Neuronal stem cell (in vitro differentiated cells): ENCODE measurements at regions not wholly inside any gene's neighbourhood (a gene's known extent, or its start where the extent isn't known, plus 50 kb on each side); places are given as distances from the start of the nearest gene placed in this dataset.

Experiments
- DNase-seq: peaks from one replicate; pipeline ENCODE4 v3.0.0-alpha.2; 2013; ENCODE audit warnings: low spot score
- H2AFZ ChIP-seq: one replicate; pipeline ENCODE4 v1.6.1; 2013; ENCODE audit warnings: mild to moderate bottlenecking, low read length, inconsistent platforms
- H2AK5ac ChIP-seq: 2 replicates; pipeline ENCODE4 v1.6.1; 2013; ENCODE audit warnings: low read depth, mild to moderate bottlenecking, inconsistent platforms, low read length, moderate library complexity, mixed read lengths
- H2BK120ac ChIP-seq: 2 replicates; pipeline ENCODE4 v1.6.1; 2013; ENCODE audit warnings: low read depth, mild to moderate bottlenecking, inconsistent platforms, low read length, moderate library complexity, mixed read lengths
- H2BK12ac ChIP-seq: one replicate; pipeline ENCODE4 v1.6.1; 2013; ENCODE audit warnings: low read length, inconsistent platforms
- H2BK15ac ChIP-seq: 2 replicates; pipeline ENCODE4 v1.6.1; 2013; ENCODE audit warnings: mild to moderate bottlenecking, low read length, inconsistent platforms, mixed read lengths
- H2BK5ac ChIP-seq: one replicate; pipeline ENCODE4 v1.6.1; 2013; ENCODE audit warnings: inconsistent platforms, mild to moderate bottlenecking, low read length, moderate library complexity
- H3K14ac ChIP-seq: one replicate; pipeline ENCODE4 v1.6.1; 2013; ENCODE audit warnings: low read length, inconsistent platforms
- H3K18ac ChIP-seq: 2 replicates; pipeline ENCODE4 v1.6.1; 2013; ENCODE audit warnings: low read length, inconsistent platforms
- H3K23ac ChIP-seq: 2 replicates; pipeline ENCODE4 v1.6.1; 2013; ENCODE audit warnings: low read depth, mild to moderate bottlenecking, mixed read lengths, low read length, inconsistent platforms; ENCODE audit not compliant: poor library complexity
- H3K27ac ChIP-seq: replicated peaks from 3 replicates; pipeline ENCODE4 v1.5.1; 2013; ENCODE audit warnings: low read length, inconsistent platforms
- H3K27me3 ChIP-seq, 3 experiments: 2 replicates each; pipeline ENCODE4 v1.6.1; 2013; ENCODE audit warnings: low read length in 3 of 3, mild to moderate bottlenecking in 2 of 3, inconsistent platforms in 1 of 3, low read depth in 1 of 3, mixed read lengths in 1 of 3, moderate library complexity in 1 of 3; ENCODE audit not compliant: control insufficient read depth in 3 of 3, insufficient read depth in 3 of 3
- H3K36me3 ChIP-seq, 2 donors: replicated peaks in 1 of 2; 2 replicates each; pipeline ENCODE4 v1.6.1; 2013; ENCODE audit warnings: low read length in 2 of 2; ENCODE audit not compliant: control insufficient read depth in 2 of 2, insufficient read depth in 2 of 2
- H3K4ac ChIP-seq: 2 replicates; pipeline ENCODE4 v1.6.1; 2013; ENCODE audit warnings: inconsistent platforms, mild to moderate bottlenecking, low read length, moderate library complexity
- H3K4me1 ChIP-seq, 2 donors: 1 replicate in 1 of 2; 2 replicates in 1 of 2; pipeline ENCODE4 v1.6.1; 2013; ENCODE audit warnings: low read length in 2 of 2, low read depth in 1 of 2; ENCODE audit not compliant: control insufficient read depth in 2 of 2, insufficient read depth in 1 of 2
- H3K4me2 ChIP-seq: one replicate; pipeline ENCODE4 v1.6.1; 2013; ENCODE audit warnings: mild to moderate bottlenecking, low read length, inconsistent platforms; ENCODE audit not compliant: insufficient read depth, poor library complexity, severe bottlenecking
- H3K4me3 ChIP-seq, 2 donors: 2 replicates each; pipeline ENCODE4 v1.5.1; 2013; ENCODE audit warnings: low read length in 2 of 2, mild to moderate bottlenecking in 2 of 2, inconsistent platforms in 1 of 2, moderate library complexity in 1 of 2
- H3K79me1 ChIP-seq: one replicate; pipeline ENCODE4 v1.6.1; 2013; ENCODE audit warnings: low read depth, mild to moderate bottlenecking, inconsistent platforms, low read length, moderate library complexity
- H3K9ac ChIP-seq: one replicate; pipeline ENCODE4 v1.6.1; 2013; ENCODE audit warnings: mild to moderate bottlenecking, low read depth, low read length, inconsistent platforms; ENCODE audit not compliant: poor library complexity
- H3K9me3 ChIP-seq, 2 donors: replicated peaks in 1 of 2; 2 replicates each; pipeline versions ENCODE3 to v1.6.1; 2013; ENCODE audit warnings: low read length in 2 of 2, mild to moderate bottlenecking in 2 of 2, inconsistent platforms in 1 of 2, low read depth in 1 of 2, mixed read lengths in 1 of 2, moderate library complexity in 1 of 2; ENCODE audit not compliant: control insufficient read depth in 2 of 2, insufficient read depth in 1 of 2
- H4K8ac ChIP-seq: one replicate; pipeline ENCODE4 v1.6.1; 2013; ENCODE audit warnings: low read depth, mild to moderate bottlenecking, inconsistent platforms, low read length, moderate library complexity
- H4K91ac ChIP-seq: one replicate; pipeline ENCODE4 v1.6.1; 2013; ENCODE audit warnings: low read length, low read depth, mild to moderate bottlenecking, inconsistent platforms; ENCODE audit not compliant: poor library complexity
- WGBS, 2 donors: extraction: QIAGEN DNeasy Blood & Tissue Kit; methylation state at CpG; one replicate each; pipeline ENCODE4 v1.1.7; 2013; ENCODE audit warnings: missing lambda C conversion rate in 2 of 2, mixed read lengths in 1 of 2; ENCODE audit not compliant: insufficient read length in 2 of 2, insufficient replicate concordance in 1 of 2; ENCODE audit errors: extremely low coverage in 2 of 2; 5-methylcytosine and 5-hydroxymethylcytosine counted together

GRCh38 chr11:71354394-71355105 is 93.6 kb downstream of the DHCR7 start:
- WGBS, 2 donors: no CpG with 5 or more reads among the region's 4 CpGs
- H4K8ac ChIP-seq: no peak overlapping the region
- H2BK5ac ChIP-seq: no peak overlapping the region

GRCh38 chr11:71352748-71353147 is 95.4 kb downstream of the DHCR7 start:
- Histone ChIP-seq H2AFZ (no peak overlapping the region), H3K79me1 (no peaks in the 10 kb centered on the region), H3K9me3 (no peaks in the 10 kb centered on the region), H3K36me3 (no peaks in the 10 kb centered on the region), H3K4me1 (no peaks in the 10 kb centered on the region), H3K27ac (no peak overlapping the region), H3K18ac (no peak overlapping the region), H3K23ac (no peak overlapping the region), H3K4ac (no peak overlapping the region), H2BK12ac (no peak overlapping the region), H3K9ac (peak overlapping the region; percentile 2), H2BK120ac (no peak overlapping the region), H3K4me3 (no peak overlapping the region), H4K91ac (no peak overlapping the region), H3K27me3 (peaks cover 0 to 22% (median 0%) of the 10 kb centered on the region in 3 experiments), H4K8ac (peak overlapping the region; percentile 7), H2AK5ac (no peak overlapping the region), H3K14ac (no peak overlapping the region), H2BK5ac (no peak overlapping the region), H3K4me2 (no peak overlapping the region), H2BK15ac (no peak overlapping the region)
- no CpG with 5 or more reads among the region's 6 CpGs for WGBS, 2 donors
- DNase-seq: no peak

More at GRCh38 chr11:71354394-71355105, 93.6 kb downstream of the DHCR7 start:
- Histone ChIP-seq H3K79me1 (no peaks in the 10 kb centered on the region), H4K91ac (no peak overlapping the region), H3K27ac (no peak overlapping the region), H2BK120ac (no peak overlapping the region), H3K36me3 (no peaks in the 10 kb centered on the region), H2AFZ (no peak overlapping the region), H3K4me1 (no peaks in the 10 kb centered on the region), H3K23ac (no peak overlapping the region), H2BK15ac (no peak overlapping the region), H3K27me3 (peaks cover 0 to 11% (median 0%) of the 10 kb centered on the region in 3 experiments), H2AK5ac (no peak overlapping the region), H3K14ac (no peak overlapping the region), H2BK12ac (no peak overlapping the region), H3K4ac (no peak overlapping the region), H3K18ac (no peak overlapping the region), H3K4me3 (no peak overlapping the region), H3K9ac (no peak overlapping the region), H3K9me3 (no peaks in the 10 kb centered on the region), H3K4me2 (no peak overlapping the region)
- no peak for DNase-seq

DNA sequence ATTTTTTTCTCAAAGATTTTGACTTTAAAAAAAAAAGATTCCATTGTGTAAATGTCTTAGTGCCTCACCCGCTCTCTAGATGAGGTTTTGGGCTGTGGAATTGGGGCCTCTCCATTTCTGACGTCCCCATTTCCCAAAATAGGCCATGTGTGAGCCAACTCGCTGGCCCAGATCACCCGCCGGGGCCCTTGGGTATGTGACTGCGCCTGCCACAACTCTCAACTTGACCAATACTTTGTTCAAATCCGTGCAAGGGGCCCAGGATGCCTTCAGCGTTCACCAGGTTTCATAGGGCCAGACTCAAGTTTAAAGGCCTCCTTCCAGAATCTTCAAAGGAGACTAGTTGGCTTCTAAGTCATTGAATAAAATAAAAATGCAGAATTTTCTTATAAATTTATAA is 96.0 kb downstream of the DHCR7 start:
- Histone ChIP-seq H3K4ac (no peak overlapping the region), H3K9ac (no peak overlapping the region), H2BK15ac (no peak overlapping the region), H3K79me1 (no peaks in the 10 kb centered on the region), H3K14ac (no peak overlapping the region), H3K9me3 (no peaks in the 10 kb centered on the region), H3K4me3 (no peak overlapping the region), H3K36me3 (no peaks in the 10 kb centered on the region), H4K8ac (no peak overlapping the region), H2BK12ac (no peak overlapping the region), H3K27ac (no peak overlapping the region), H3K27me3 (peaks cover 0 to 25% (median 0%) of the 10 kb centered on the region in 3 experiments), H3K4me2 (no peak overlapping the region), H3K4me1 (no peaks in the 10 kb centered on the region), H2BK5ac (no peak overlapping the region), H4K91ac (no peak overlapping the region), H2BK120ac (no peak overlapping the region), H2AFZ (no peak overlapping the region), H2AK5ac (no peak overlapping the region), H3K18ac (no peak overlapping the region), H3K23ac (no peak overlapping the region)
- WGBS, 2 donors: no CpG with 5 or more reads among the region's 8 CpGs
- DNase-seq: no peak

GRCh38 chr11:71349627-71350026 is 97.2 kb upstream of the SHANK2 start:
- no peak overlapping the region for H2BK12ac ChIP-seq
- H2BK15ac ChIP-seq: no peak overlapping the region
- no peak overlapping the region for H3K4me3 ChIP-seq
- DNase-seq: no peak
- H4K91ac ChIP-seq: no peak overlapping the region
- H3K4me1 ChIP-seq: no peaks in the 10 kb centered on the region
- no peak overlapping the region for H4K8ac ChIP-seq
- no CpG with 5 or more reads among the region's 12 CpGs for WGBS, 2 donors
- no peak overlapping the region for H3K18ac ChIP-seq
- no peak overlapping the region for H3K14ac ChIP-seq
- no peak overlapping the region for H2AK5ac ChIP-seq
- no peak overlapping the region for H3K23ac ChIP-seq
- no peaks in the 10 kb centered on the region for H3K9me3 ChIP-seq
- H3K9ac ChIP-seq: no peak overlapping the region
- H3K79me1 ChIP-seq: no peaks in the 10 kb centered on the region
- H3K27ac ChIP-seq: no peak overlapping the region
- H2BK5ac ChIP-seq: no peak overlapping the region
- peak overlapping the region; percentile 22 for H2AFZ ChIP-seq
- no peak overlapping the region for H3K4ac ChIP-seq
- H3K4me2 ChIP-seq: no peak overlapping the region
- no peak overlapping the region for H2BK120ac ChIP-seq
- no peaks in the 10 kb centered on the region for H3K36me3 ChIP-seq
- peaks cover 0 to 35% (median 0%) of the 10 kb centered on the region in 3 experiments for H3K27me3 ChIP-seq
